HUES48 (cell line): ENCODE measurements at regions not wholly inside any gene's neighbourhood (a gene's known extent, or its start where the extent isn't known, plus 50 kb on each side); places are given as distances from the start of the nearest gene placed in this dataset.

Experiments
- H3K27ac ChIP-seq: one replicate; pipeline ENCODE4 v1.7.0; 2013; ENCODE audit warnings: low read depth, low read length, inconsistent platforms
- H3K27me3 ChIP-seq: 2 replicates; pipeline ENCODE4 v1.6.1; 2013; ENCODE audit warnings: mild to moderate bottlenecking, low read length; ENCODE audit not compliant: control insufficient read depth, insufficient read depth
- H3K36me3 ChIP-seq: 2 replicates; pipeline ENCODE4 v1.6.1; 2013; ENCODE audit warnings: low read length; ENCODE audit not compliant: control insufficient read depth, insufficient read depth
- H3K4me1 ChIP-seq: 2 replicates; pipeline ENCODE4 v1.6.1; 2013; ENCODE audit warnings: mild to moderate bottlenecking, low read length; ENCODE audit not compliant: control insufficient read depth, insufficient read depth
- H3K4me3 ChIP-seq: 2 replicates; pipeline ENCODE4 v1.5.1; 2013; ENCODE audit warnings: mild to moderate bottlenecking, low read depth, low read length
- H3K9ac ChIP-seq: 2 replicates; pipeline ENCODE4 v1.6.1; 2013; ENCODE audit warnings: mild to moderate bottlenecking, low read depth, low read length, moderate library complexity
- H3K9me3 ChIP-seq: 2 replicates; pipeline ENCODE4 v1.6.1; 2013; ENCODE audit warnings: low read length; ENCODE audit not compliant: control insufficient read depth, insufficient read depth

DNA sequence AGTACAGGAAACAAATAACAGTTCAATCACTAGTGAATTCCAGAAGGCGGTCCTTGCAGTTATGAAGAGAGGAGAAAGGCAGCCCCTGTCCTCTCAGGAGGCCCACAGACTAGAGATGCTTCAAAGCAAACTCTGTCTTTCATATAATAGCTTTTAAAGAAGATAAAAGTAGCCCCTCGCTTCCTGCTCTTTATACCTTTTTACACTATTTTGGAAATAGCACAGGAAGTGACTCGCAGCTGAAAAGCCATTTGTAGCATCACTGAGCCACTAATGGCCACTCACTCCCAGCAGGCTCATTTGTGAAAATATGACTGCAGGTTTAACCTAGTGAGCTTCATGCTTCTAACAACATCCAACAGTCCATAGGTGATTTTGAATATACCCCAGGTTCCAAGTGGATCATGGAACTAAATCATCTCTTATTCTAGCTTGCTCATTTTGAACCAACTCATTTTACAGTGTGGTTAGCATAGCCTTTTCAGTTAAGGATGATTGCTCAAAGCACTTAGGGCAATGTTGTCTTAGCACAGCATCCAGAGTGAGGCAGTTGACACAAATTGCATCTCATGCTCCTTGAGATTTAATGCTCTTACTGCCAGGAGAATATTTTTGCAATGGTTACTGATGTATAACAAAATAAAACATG is 136.0 kb upstream of the NRSN1 start:
- no peak overlapping the region for H3K9ac ChIP-seq
- no peaks in the 10 kb centered on the region for H3K27me3 ChIP-seq
- H3K36me3 ChIP-seq: no peaks in the 10 kb centered on the region
- H3K27ac ChIP-seq: no peak overlapping the region
- H3K4me3 ChIP-seq: no peak overlapping the region
- no peaks in the 10 kb centered on the region for H3K4me1 ChIP-seq
- no peaks in the 10 kb centered on the region for H3K9me3 ChIP-seq

DNA sequence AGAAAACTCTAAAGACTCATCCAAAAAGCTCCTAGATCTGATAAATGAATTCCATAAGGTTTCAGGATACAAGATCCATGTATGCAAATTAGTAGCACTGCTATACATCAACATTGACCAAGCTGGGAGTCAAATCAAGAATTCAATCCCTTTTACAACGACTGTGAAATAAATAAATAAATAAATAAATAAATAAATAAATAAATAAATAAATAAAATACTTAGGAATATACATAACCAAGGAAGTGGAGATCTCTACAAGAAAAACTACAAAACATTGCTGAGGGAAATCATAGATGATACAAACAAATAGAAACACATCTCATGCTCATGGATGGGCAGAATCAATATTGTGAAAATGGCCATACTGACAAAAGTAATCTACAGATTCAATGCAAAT is 132.0 kb upstream of the NRSN1 start:
- Histone ChIP-seq H3K4me1 (no peaks in the 10 kb centered on the region), H3K36me3 (no peaks in the 10 kb centered on the region), H3K27me3 (no peaks in the 10 kb centered on the region)

DNA sequence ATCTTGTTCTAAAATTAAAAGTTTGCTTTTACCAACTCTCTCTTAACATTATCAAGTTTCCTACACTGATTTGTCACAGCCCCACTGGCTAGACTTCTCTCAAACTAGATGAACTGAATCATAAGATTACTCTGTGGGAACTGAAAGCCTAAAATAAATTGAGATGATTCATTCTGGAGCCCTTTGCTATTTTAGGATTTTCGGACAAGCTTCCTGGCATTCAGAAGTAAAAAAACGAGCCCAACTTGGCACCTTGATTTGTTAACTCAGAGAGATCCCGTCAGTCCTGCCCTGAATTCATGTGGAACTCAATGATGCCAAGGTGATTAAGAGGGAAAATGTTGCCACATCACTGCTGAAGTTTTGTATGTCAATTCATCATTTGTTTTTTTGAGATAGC is 122.0 kb upstream of the NRSN1 start:
- Histone ChIP-seq H3K9ac (no peak overlapping the region), H3K4me1 (no peaks in the 10 kb centered on the region), H3K36me3 (no peaks in the 10 kb centered on the region), H3K9me3 (no peaks in the 10 kb centered on the region), H3K27ac (no peak overlapping the region), H3K27me3 (no peaks in the 10 kb centered on the region), H3K4me3 (no peak overlapping the region)

More for the DNA sequence above, 132.0 kb upstream of the NRSN1 start:
- H3K27ac ChIP-seq: no peak overlapping the region
- no peak overlapping the region for H3K4me3 ChIP-seq
- H3K9me3 ChIP-seq: no peaks in the 10 kb centered on the region
- no peak overlapping the region for H3K9ac ChIP-seq

DNA sequence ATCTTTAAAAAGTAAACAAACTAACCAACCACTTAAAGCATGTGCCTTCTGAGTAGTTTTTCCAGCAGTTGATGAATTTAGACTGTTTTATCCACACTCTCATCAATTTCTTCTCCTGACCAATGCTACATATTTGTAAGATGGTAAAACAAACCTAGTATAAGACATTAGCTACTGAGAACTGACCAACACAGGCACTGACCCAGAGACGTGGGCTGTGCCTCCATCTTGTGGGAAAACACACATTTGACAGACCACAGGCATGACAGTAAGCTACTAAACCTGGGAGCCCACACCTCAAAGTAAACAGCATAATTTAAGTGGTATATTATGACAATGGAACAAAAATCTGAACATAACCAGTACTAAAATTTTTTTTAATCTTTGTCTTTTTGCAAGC is 121.4 kb upstream of the NRSN1 start:
- H3K36me3 ChIP-seq: no peaks in the 10 kb centered on the region
- no peaks in the 10 kb centered on the region for H3K9me3 ChIP-seq
- H3K4me3 ChIP-seq: no peak overlapping the region
- no peaks in the 10 kb centered on the region for H3K4me1 ChIP-seq
- no peak overlapping the region for H3K9ac ChIP-seq
- no peak overlapping the region for H3K27ac ChIP-seq
- no peaks in the 10 kb centered on the region for H3K27me3 ChIP-seq

DNA sequence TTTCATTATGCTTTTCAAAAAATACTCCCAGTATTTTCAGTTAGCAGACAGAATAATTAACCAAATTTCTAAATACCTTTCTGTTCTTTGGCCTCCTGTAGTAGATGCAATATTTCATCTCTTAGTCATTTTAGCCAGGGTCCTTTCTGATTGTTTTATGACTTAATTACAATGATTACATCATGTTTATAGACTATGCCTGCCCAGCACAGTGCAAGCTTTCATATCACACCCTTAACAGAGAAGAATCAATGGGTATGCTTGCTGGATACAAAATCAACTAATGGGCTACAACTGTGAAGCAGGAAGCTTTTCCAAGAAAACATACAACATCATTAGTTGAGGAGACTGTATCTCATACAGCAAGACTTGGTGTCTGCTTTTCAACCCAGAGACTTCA is 119.8 kb upstream of the NRSN1 start:
- H3K4me3 ChIP-seq: no peak overlapping the region
- no peak overlapping the region for H3K27ac ChIP-seq
- H3K9me3 ChIP-seq: no peaks in the 10 kb centered on the region

DNA sequence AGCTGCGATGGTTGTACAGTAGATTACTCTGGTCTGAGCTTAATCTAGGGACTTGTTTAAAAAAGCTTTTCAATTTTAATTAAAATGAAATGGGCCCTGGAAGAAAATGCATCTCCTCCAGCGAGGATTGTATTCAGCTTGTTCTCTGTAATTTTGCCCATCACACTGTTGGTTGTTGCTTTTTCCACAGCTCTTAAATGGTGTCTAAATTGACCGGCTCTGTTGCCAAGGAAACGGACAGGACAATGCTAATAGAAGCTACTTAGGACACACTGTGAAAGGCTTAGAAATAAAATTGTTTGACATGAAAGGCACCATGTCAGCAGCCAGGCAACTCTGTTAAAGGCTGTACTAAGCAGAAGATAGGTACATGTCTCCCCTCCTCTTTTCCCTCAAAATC is 116.7 kb upstream of the NRSN1 start:
- H3K27ac ChIP-seq: no peak overlapping the region
- no peaks in the 10 kb centered on the region for H3K27me3 ChIP-seq

More for the DNA sequence above, 119.8 kb upstream of the NRSN1 start:
- H3K27me3 ChIP-seq: no peaks in the 10 kb centered on the region
- H3K36me3 ChIP-seq: no peaks in the 10 kb centered on the region
- H3K9ac ChIP-seq: no peak overlapping the region
- H3K4me1 ChIP-seq: no peaks in the 10 kb centered on the region

DNA sequence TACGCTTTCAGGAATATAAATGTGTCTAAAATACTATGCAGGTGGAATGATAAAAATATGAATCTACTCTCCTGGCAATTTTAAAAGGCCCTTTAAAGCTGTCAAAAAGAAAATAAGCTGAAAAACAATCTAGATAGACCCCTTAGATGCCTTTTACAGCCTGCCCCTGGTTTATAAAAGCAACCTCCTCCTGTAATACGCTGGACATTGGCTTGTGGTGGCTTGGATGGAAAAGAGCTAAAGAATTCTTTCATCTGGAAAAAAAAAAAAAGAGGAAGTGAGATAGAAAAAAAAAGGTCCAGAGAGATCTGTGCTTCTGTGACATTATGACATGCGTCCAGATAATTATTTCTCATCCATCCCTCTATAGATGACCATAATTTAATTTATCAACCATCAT is 115.9 kb upstream of the NRSN1 start:
- Histone ChIP-seq H3K27ac (no peak overlapping the region), H3K27me3 (no peaks in the 10 kb centered on the region), H3K4me3 (no peak overlapping the region), H3K4me1 (no peaks in the 10 kb centered on the region), H3K9ac (no peak overlapping the region), H3K9me3 (0 out of 2 replicates have a peak, but pooled peaks cover 7% of the 10 kb centered on the region), H3K36me3 (no peaks in the 10 kb centered on the region)

More for the DNA sequence above, 116.7 kb upstream of the NRSN1 start:
- H3K36me3 ChIP-seq: no peaks in the 10 kb centered on the region
- no peaks in the 10 kb centered on the region for H3K4me1 ChIP-seq
- no peak overlapping the region for H3K4me3 ChIP-seq
- 0 out of 2 replicates have a peak, but pooled peaks cover 7% of the 10 kb centered on the region for H3K9me3 ChIP-seq
- no peak overlapping the region for H3K9ac ChIP-seq

DNA sequence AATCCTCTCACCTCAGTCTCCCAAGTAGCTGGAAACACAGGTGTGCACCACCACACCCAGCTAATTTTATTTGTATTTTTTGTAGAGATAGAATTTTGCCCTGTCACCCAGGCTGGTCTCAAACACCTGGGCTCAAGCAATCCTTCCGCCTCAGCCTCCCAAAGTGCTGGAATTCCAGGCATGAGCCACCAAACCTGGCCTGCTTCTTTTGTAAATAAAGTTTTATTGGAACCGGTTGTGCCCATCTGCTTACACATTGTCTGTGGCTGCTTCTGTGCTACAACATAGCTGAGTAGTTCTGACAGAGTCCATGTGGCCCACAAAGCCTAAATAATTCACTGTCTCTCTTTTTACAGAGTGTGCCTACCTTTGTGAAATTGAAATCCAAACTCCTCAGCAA is 109.7 kb upstream of the NRSN1 start:
- no peak overlapping the region for H3K9ac ChIP-seq
- no peak overlapping the region for H3K27ac ChIP-seq
- H3K36me3 ChIP-seq: no peaks in the 10 kb centered on the region
- no peaks in the 10 kb centered on the region for H3K4me1 ChIP-seq
- H3K9me3 ChIP-seq: 0 out of 2 replicates have a peak, but pooled peaks cover 7% of the 10 kb centered on the region
- H3K4me3 ChIP-seq: no peak overlapping the region
- no peaks in the 10 kb centered on the region for H3K27me3 ChIP-seq

DNA sequence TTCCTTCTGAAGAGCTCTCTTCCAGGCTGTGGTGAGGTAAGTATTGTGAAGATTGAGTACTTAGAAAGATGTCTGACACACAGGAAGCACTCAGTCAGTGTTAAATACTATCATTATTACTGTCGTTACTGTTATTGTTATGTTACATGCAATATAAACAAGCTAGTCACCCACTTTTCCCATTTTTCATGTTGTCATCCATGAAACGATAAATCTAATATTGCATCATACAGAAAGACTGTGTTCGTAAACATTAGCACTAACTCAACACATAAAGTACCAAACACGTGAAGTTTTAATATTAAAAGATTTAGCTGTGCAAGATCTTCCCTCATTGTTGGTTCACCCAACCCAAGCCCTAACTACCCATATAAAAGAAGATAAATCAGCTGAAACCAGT is 109.2 kb upstream of the NRSN1 start:
- H3K27ac ChIP-seq: no peak overlapping the region
- H3K36me3 ChIP-seq: no peaks in the 10 kb centered on the region
- 0 out of 2 replicates have a peak, but pooled peaks cover 7% of the 10 kb centered on the region for H3K9me3 ChIP-seq
- H3K27me3 ChIP-seq: no peaks in the 10 kb centered on the region
- H3K4me1 ChIP-seq: no peaks in the 10 kb centered on the region
- no peak overlapping the region for H3K4me3 ChIP-seq
- H3K9ac ChIP-seq: no peak overlapping the region

DNA sequence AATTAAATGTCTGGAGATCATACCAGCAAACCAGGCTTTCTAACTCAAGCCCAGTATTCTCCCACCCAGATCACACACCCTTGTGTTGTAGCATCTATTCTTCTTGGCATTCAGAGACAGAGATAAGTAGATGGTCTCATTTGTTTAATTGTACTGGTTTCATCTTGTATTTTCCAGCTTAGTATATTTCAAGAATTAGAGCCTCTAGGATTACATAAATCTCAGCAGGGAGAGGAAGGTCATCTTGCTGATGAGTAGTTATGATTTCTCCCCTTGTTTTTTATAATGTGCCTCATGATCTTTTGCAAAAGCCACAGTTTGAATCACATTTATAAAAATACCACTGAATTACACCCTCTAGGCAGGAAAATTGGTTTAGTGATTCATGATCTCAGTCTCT is 106.6 kb upstream of the NRSN1 start:
- no peaks in the 10 kb centered on the region for H3K4me1 ChIP-seq
- no peaks in the 10 kb centered on the region for H3K36me3 ChIP-seq
- no peak overlapping the region for H3K27ac ChIP-seq
- no peak overlapping the region for H3K9ac ChIP-seq
- no peaks in the 10 kb centered on the region for H3K27me3 ChIP-seq
- H3K9me3 ChIP-seq: no peaks in the 10 kb centered on the region
- H3K4me3 ChIP-seq: no peak overlapping the region

DNA sequence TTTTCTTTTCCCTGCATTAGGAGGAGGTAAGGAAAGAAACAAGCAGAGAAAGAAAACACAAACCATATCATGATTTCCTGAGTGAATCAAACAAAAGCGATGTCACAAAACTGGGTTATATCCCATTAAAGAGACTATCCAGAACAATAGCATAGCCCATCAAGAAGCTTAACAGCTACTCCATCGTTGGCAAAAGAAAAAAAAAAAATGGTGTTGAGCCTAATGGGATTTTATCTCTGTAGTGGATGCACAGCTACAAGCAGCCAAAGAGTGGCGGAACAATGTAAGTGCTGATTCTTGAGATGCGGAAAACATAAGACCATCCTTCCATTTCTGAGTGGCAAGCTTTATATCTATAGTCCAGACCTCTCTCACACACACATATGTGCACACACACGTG is 106.2 kb upstream of the NRSN1 start:
- Histone ChIP-seq H3K27ac (no peak overlapping the region), H3K9me3 (no peaks in the 10 kb centered on the region), H3K27me3 (no peaks in the 10 kb centered on the region), H3K4me1 (no peaks in the 10 kb centered on the region), H3K4me3 (no peak overlapping the region), H3K9ac (no peak overlapping the region), H3K36me3 (no peaks in the 10 kb centered on the region)
